GM21619 (cell line): ENCODE measurements at regions not wholly inside any gene's neighbourhood (a gene's known extent, or its start where the extent isn't known, plus 50 kb on each side); places are given as distances from the start of the nearest gene placed in this dataset.

Experiments
- ATAC-seq: cut with Tn5 transposase; IDR thresholded peaks from one replicate; pipeline ENCODE4 v1.9.1; 2021; ENCODE audit not compliant: unreplicated experiment

- no peak for ATAC-seq
These were observed 53.2 kb upstream of the CEP162 start for GRCh38 chr6:84280639-84281038.

- ATAC-seq = no peak
These were observed 52.6 kb upstream of the CEP162 start for GRCh38 chr6:84280030-84280429.

GRCh38 chr6:84278321-84278998 is 51.0 kb upstream of the CEP162 start:
- ATAC-seq = no peak
